HG03280 (cell line): ENCODE measurements at regions not wholly inside any gene's neighbourhood (a gene's known extent, or its start where the extent isn't known, plus 50 kb on each side); places are given as distances from the start of the nearest gene placed in this dataset.
"Not testable (repeated sequence)": the region's sequence is repeated elsewhere in the genome, so short reads cannot be mapped to it uniquely, and the experiment has no call there.

Experiments used
- ATAC-seq: cut with Tn5 transposase; IDR thresholded peaks from one replicate; pipeline ENCODE4 v1.9.1; 2021; ENCODE audit warnings: mild to moderate bottlenecking, moderate library complexity; ENCODE audit not compliant: unreplicated experiment

- no peak for ATAC-seq
These were observed 290.7 kb upstream of the FOLH1 start for GRCh38 chr11:49499117-49499516.

GRCh38 chr11:49505231-49505630, 296.8 kb upstream of the FOLH1 start:
- no peak for ATAC-seq

- peak; percentile 82 for ATAC-seq
These were observed 317.9 kb upstream of the FOLH1 start for GRCh38 chr11:49526240-49526829.

GRCh38 chr11:49533204-49533603, 324.8 kb upstream of the FOLH1 start:
- ATAC-seq = no peak

- not testable (repeated sequence) for ATAC-seq
These were observed 330.5 kb upstream of the FOLH1 start for GRCh38 chr11:49538927-49539326.

GRCh38 chr11:49558261-49558847, 350.0 kb upstream of the FOLH1 start:
- not testable (repeated sequence) for ATAC-seq

GRCh38 chr11:49560593-49560992, 352.2 kb upstream of the FOLH1 start:
- not testable (repeated sequence) for ATAC-seq

- not testable (repeated sequence) for ATAC-seq
These were observed 353.0 kb upstream of the FOLH1 start for GRCh38 chr11:49561240-49561880.

- not testable (repeated sequence) for ATAC-seq
These were observed 353.9 kb upstream of the FOLH1 start for GRCh38 chr11:49562262-49562661.

GRCh38 chr11:49579492-49579891, 371.1 kb upstream of the FOLH1 start:
- ATAC-seq = not testable (repeated sequence)

- ATAC-seq = not testable (repeated sequence)
These were observed 366.7 kb upstream of the OR4C13 start for GRCh38 chr11:49585495-49585894.

- ATAC-seq = not testable (repeated sequence)
These were observed 343.3 kb upstream of the OR4C13 start for GRCh38 chr11:49608892-49609291.

GRCh38 chr11:49623872-49624271, 328.3 kb upstream of the OR4C13 start:
- ATAC-seq = not testable (repeated sequence)

GRCh38 chr11:49670705-49671104, 281.5 kb upstream of the OR4C13 start:
- ATAC-seq = not testable (repeated sequence)

- not testable (repeated sequence) for ATAC-seq
These were observed 250.1 kb upstream of the OR4C13 start for GRCh38 chr11:49702121-49702520.

GRCh38 chr11:49750447-49750846, 201.7 kb upstream of the OR4C13 start:
- ATAC-seq = not testable (repeated sequence)

GRCh38 chr11:49750960-49751359, 201.2 kb upstream of the OR4C13 start:
- ATAC-seq = not testable (repeated sequence)

GRCh38 chr11:49780791-49781190, 171.4 kb upstream of the OR4C13 start:
- ATAC-seq = not testable (repeated sequence)

- ATAC-seq = not testable (repeated sequence)
These were observed 170.2 kb upstream of the OR4C13 start for GRCh38 chr11:49782000-49782399.

- not testable (repeated sequence) for ATAC-seq
These were observed 168.3 kb upstream of the OR4C13 start for GRCh38 chr11:49783841-49784240.

GRCh38 chr11:49789787-49790186, 162.4 kb upstream of the OR4C13 start:
- ATAC-seq = not testable (repeated sequence)

GRCh38 chr11:49798206-49798837, 153.9 kb upstream of the OR4C13 start:
- not testable (repeated sequence) for ATAC-seq
